H9 (cell line): ENCODE measurements at regions not wholly inside any gene's neighbourhood (a gene's known extent, or its start where the extent isn't known, plus 50 kb on each side); places are given as distances from the start of the nearest gene placed in this dataset.

Experiments
- DNase-seq: peaks from one replicate; pipeline ENCODE4 v3.0.0-alpha.2; 2017
- H2AFZ ChIP-seq: one replicate; pipeline ENCODE4 v1.6.1; 2013; ENCODE audit warnings: mild to moderate bottlenecking, low read length, control low read depth, moderate library complexity
- H2AK5ac ChIP-seq: 2 replicates; pipeline ENCODE4 v1.6.1; 2013; ENCODE audit warnings: low read length, control low read depth, mixed read lengths; ENCODE audit not compliant: insufficient read length
- H2BK120ac ChIP-seq: one replicate; pipeline ENCODE4 v1.6.1; 2013; ENCODE audit warnings: low read depth, mild to moderate bottlenecking, low read length, control low read depth, inconsistent platforms; ENCODE audit not compliant: poor library complexity, severe bottlenecking
- H2BK12ac ChIP-seq: 2 replicates; pipeline ENCODE4 v1.6.1; 2013; ENCODE audit warnings: low read length, control low read depth, mixed read lengths, low read depth; ENCODE audit not compliant: insufficient read length
- H2BK15ac ChIP-seq: 2 replicates; pipeline ENCODE4 v1.6.1; 2013; ENCODE audit warnings: low read depth, low read length, control low read depth
- H2BK20ac ChIP-seq: one replicate; pipeline ENCODE4 v1.6.1; 2013; ENCODE audit warnings: low read depth, mild to moderate bottlenecking, low read length, control low read depth, inconsistent platforms; ENCODE audit not compliant: poor library complexity, severe bottlenecking
- H2BK5ac ChIP-seq: 2 replicates; pipeline ENCODE4 v1.6.1; 2013; ENCODE audit warnings: low read length, control low read depth, mixed read lengths; ENCODE audit not compliant: insufficient read length
- H3K14ac ChIP-seq: 2 replicates; pipeline ENCODE4 v1.6.1; 2013; ENCODE audit warnings: low read length, control low read depth; ENCODE audit not compliant: insufficient read depth
- H3K18ac ChIP-seq: 2 replicates; pipeline ENCODE4 v1.6.1; 2013; ENCODE audit warnings: low read depth, mild to moderate bottlenecking, mixed read lengths, low read length, control low read depth; ENCODE audit not compliant: insufficient read length
- H3K23ac ChIP-seq: 2 replicates; pipeline ENCODE4 v1.6.1; 2013; ENCODE audit warnings: low read length, control low read depth, mixed read lengths, low read depth; ENCODE audit not compliant: insufficient read length
- H3K23me2 ChIP-seq: 2 replicates; pipeline ENCODE4 v1.6.1; 2013; ENCODE audit warnings: low read depth, mild to moderate bottlenecking, mixed read lengths, low read length, control low read depth; ENCODE audit not compliant: insufficient read length, poor library complexity, severe bottlenecking
- H3K27ac ChIP-seq: 2 replicates; pipeline ENCODE4 v1.5.1; 2013; ENCODE audit warnings: low read length, control low read depth, mixed read lengths, low read depth; ENCODE audit not compliant: insufficient read length
- H3K27me3 ChIP-seq: 2 replicates; pipeline ENCODE4 v1.6.1; 2013; ENCODE audit warnings: low read length, control low read depth, inconsistent platforms; ENCODE audit not compliant: insufficient read depth
- H3K4ac ChIP-seq: 2 replicates; pipeline ENCODE4 v1.6.1; 2013; ENCODE audit warnings: low read depth, mild to moderate bottlenecking, control low read depth, inconsistent platforms, low read length, moderate library complexity
- H3K4me1 ChIP-seq: 2 replicates; pipeline ENCODE4 v1.6.1; 2013; ENCODE audit warnings: low read length, control low read depth, inconsistent platforms; ENCODE audit not compliant: insufficient read depth
- H3K4me2 ChIP-seq: 2 replicates; pipeline ENCODE4 v1.6.1; 2013; ENCODE audit warnings: low read length, control low read depth, mixed read lengths; ENCODE audit not compliant: insufficient read length, insufficient read depth
- H3K56ac ChIP-seq: 2 replicates; pipeline ENCODE4 v1.6.1; 2013; ENCODE audit warnings: low read depth, mild to moderate bottlenecking, mixed read lengths, low read length, control low read depth; ENCODE audit not compliant: insufficient read length
- H3K79me1 ChIP-seq: 2 replicates; pipeline ENCODE4 v1.6.1; 2013; ENCODE audit warnings: low read depth, mild to moderate bottlenecking, moderate library complexity, low read length, control low read depth, inconsistent platforms; ENCODE audit not compliant: insufficient read depth, poor library complexity, severe bottlenecking
- H3K79me2 ChIP-seq: 2 replicates; pipeline ENCODE4 v1.6.1; 2013; ENCODE audit warnings: low read length, control low read depth, inconsistent platforms; ENCODE audit not compliant: insufficient read depth
- H3K9ac ChIP-seq: 2 replicates; pipeline ENCODE4 v1.6.1; 2013; ENCODE audit warnings: low read length, control low read depth, mixed read lengths; ENCODE audit not compliant: insufficient read length; ENCODE audit errors: extremely low read depth
- H3K9me3 ChIP-seq: one replicate; pipeline ENCODE4 v1.6.1; 2013; ENCODE audit warnings: low read depth, low read length, inconsistent platforms; ENCODE audit not compliant: control insufficient read depth
- H3T11ph ChIP-seq: one replicate; pipeline ENCODE4 v1.6.1; 2013; ENCODE audit warnings: mild to moderate bottlenecking, low read length, control low read depth, inconsistent platforms
- H4K20me1 ChIP-seq: one replicate; pipeline ENCODE4 v1.6.1; 2013; ENCODE audit not compliant: control insufficient read depth, insufficient read length, insufficient read depth
- H4K5ac ChIP-seq: 2 replicates; pipeline ENCODE4 v1.6.1; 2013; ENCODE audit warnings: low read depth, mild to moderate bottlenecking, mixed read lengths, low read length, control low read depth; ENCODE audit not compliant: insufficient read length
- H4K8ac ChIP-seq: replicated peaks from 2 replicates; pipeline ENCODE4 v1.6.1; 2013; ENCODE audit warnings: low read length, control low read depth, mixed read lengths, low read depth; ENCODE audit not compliant: insufficient read length
- H4K91ac ChIP-seq: 2 replicates; pipeline ENCODE4 v1.6.1; 2013; ENCODE audit warnings: low read depth, mild to moderate bottlenecking, moderate library complexity, mixed read lengths, low read length, control low read depth; ENCODE audit not compliant: insufficient read length
- H3K27ac Mint-ChIP-seq, 3 experiments: 2 replicates in 2 of 3; 3 replicates in 1 of 3; pipeline ENCODE4 v1.8.0; 2020 to 2021; ENCODE audit warnings: mixed read lengths in 3 of 3, mild to moderate bottlenecking in 1 of 3, moderate library complexity in 1 of 3
- H3K27me3 Mint-ChIP-seq: 2 replicates; pipeline ENCODE4 v1.8.0; 2021; ENCODE audit warnings: low read depth, mild to moderate bottlenecking, moderate library complexity, mixed read lengths
- H3K36me3 Mint-ChIP-seq, 3 experiments: 2 replicates in 2 of 3; 3 replicates in 1 of 3; pipeline ENCODE4 v1.8.0; 2020 to 2021; ENCODE audit warnings: low read depth in 3 of 3, mixed read lengths in 3 of 3; ENCODE audit not compliant: insufficient read depth in 1 of 3
- H3K4me1 Mint-ChIP-seq, 2 experiments: 2 replicates each; pipeline ENCODE4 v1.8.0; 2020; ENCODE audit warnings: mixed read lengths in 2 of 2
- H3K4me3 Mint-ChIP-seq, 2 experiments: 2 replicates in 1 of 2; 3 replicates in 1 of 2; pipeline ENCODE4 v1.8.0; 2020 to 2021; ENCODE audit warnings: mild to moderate bottlenecking in 2 of 2, mixed read lengths in 2 of 2, moderate library complexity in 1 of 2
- H3K9me3 Mint-ChIP-seq, 2 experiments: 2 replicates in 1 of 2; 3 replicates in 1 of 2; pipeline ENCODE4 v1.8.0; 2020; ENCODE audit warnings: mild to moderate bottlenecking in 2 of 2, mixed read lengths in 2 of 2, moderate library complexity in 1 of 2
- CTCF ChIP-seq: fragments of 200-600 bp; sonication (generic); conservative IDR thresholded peaks from 3 replicates; pipeline ENCODE4 v1.8.0; 2021; ENCODE audit warnings: antibody characterized with exemption, mild to moderate bottlenecking
- WGBS: extraction: QIAGEN DNeasy Blood & Tissue Kit; methylation state at CpG from one replicate; pipeline ENCODE4 v1.1.7; 2013; ENCODE audit warnings: missing lambda C conversion rate, low lambda C conversion rate, mixed read lengths; ENCODE audit not compliant: insufficient read length; ENCODE audit errors: extremely low coverage; 5-methylcytosine and 5-hydroxymethylcytosine counted together

DNA sequence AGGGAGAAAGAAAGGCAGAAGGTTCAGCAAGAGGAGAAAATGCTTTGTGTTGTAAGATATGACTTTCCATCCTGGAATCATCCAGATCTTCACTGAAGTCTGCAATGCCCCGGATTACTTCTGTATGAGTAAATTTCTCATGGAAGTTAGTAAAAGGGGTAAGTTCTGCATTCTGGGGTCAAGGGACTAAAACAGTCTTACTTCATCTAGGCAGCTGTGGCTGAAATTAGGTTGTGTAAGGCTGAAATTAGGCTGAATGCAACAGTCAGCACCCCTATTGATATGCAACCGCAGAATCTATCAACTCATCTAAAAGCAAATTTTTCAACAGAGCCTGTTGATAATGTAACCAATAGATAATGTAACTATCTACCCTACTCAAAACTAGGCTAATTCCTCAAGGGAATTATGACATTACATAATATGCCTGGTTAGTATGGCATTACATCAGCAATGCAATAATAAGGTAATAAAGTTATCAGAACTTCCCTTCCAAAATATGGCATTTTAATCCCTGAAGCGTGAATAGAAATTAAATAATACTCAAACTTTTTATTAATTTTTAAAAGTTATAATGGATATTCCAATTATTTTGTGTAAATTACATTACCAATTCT, 671.7 kb upstream of the CITED2 start:
- no peak for DNase-seq
- H3K4ac ChIP-seq = no peak overlapping the region
- Mint-ChIP-seq H3K4me3 (no peak overlapping the region), H3K27me3 (no peaks in the 10 kb centered on the region), H3K27ac (peak overlapping the region in 1 of 3 experiments; percentile 64; a peak in 1 of 7 replicates), H3K4me1 (peaks cover 30 to 37% of the 10 kb centered on the region in 2 experiments), H3K36me3 (no peaks in the 10 kb centered on the region), H3K9me3 (peaks cover 0 to 2% of the 10 kb centered on the region in 2 experiments; a peak in 1 of 5 replicates)
- no peak overlapping the region for H3K4me2 ChIP-seq
- no peak overlapping the region for H3K23ac ChIP-seq
- no peak overlapping the region for H4K5ac ChIP-seq
- no peak for TF ChIP-seq CTCF
- H2BK12ac ChIP-seq = no peak overlapping the region
- H3K23me2 ChIP-seq = no peaks in the 10 kb centered on the region
- H3T11ph ChIP-seq = no peak overlapping the region
- H4K91ac ChIP-seq = no peak overlapping the region
- H3K27me3 ChIP-seq = no peaks in the 10 kb centered on the region
- H4K8ac ChIP-seq = no peak overlapping the region
- H3K9ac ChIP-seq = no peak overlapping the region
- WGBS = no CpG with 5 or more reads among the region's 3 CpGs
- no peak overlapping the region for H2AK5ac ChIP-seq
- H3K79me1 ChIP-seq = no peaks in the 10 kb centered on the region
- no peak overlapping the region for H3K56ac ChIP-seq
- H3K14ac ChIP-seq = no peak overlapping the region
- H2BK20ac ChIP-seq = no peak overlapping the region
- no peak overlapping the region for H2AFZ ChIP-seq
- H3K79me2 ChIP-seq = no peaks in the 10 kb centered on the region
- no peak overlapping the region for H2BK5ac ChIP-seq
- H4K20me1 ChIP-seq = no peaks in the 10 kb centered on the region
- no peaks in the 10 kb centered on the region for H3K9me3 ChIP-seq
- no peak overlapping the region for H3K27ac ChIP-seq
- no peak overlapping the region for H2BK15ac ChIP-seq
- no peak overlapping the region for H2BK120ac ChIP-seq
- H3K4me1 ChIP-seq = peaks cover 11% of the 10 kb centered on the region; the same call in 1 of the 2 replicates
- no peak overlapping the region for H3K18ac ChIP-seq
